Prostate gland (tissue), 2 donors: ENCODE measurements at regions not wholly inside any gene's neighbourhood (a gene's known extent, or its start where the extent isn't known, plus 50 kb on each side); places are given as distances from the start of the nearest gene placed in this dataset.

Experiments used
- DNase-seq: peaks from one replicate; pipeline ENCODE4 v3.0.0-alpha.2; 2019; ENCODE audit warnings: low spot score
- H3K27ac ChIP-seq, 2 donors: fragments of 200-600 bp; sonication (generic); 2 replicates each; pipeline ENCODE4 v1.5.1; 2017 to 2019
- H3K27me3 ChIP-seq: fragments of 200-600 bp; sonication (generic); replicated peaks from 2 replicates; pipeline ENCODE4 v1.5.1; 2019; ENCODE audit not compliant: insufficient read depth
- H3K36me3 ChIP-seq, 2 donors: fragments of 200-600 bp; sonication (generic); 1 replicate in 1 of 2; 2 replicates in 1 of 2; pipeline versions ENCODE4 v1.5.1 to v1.8.1; 2017 to 2019
- H3K4me1 ChIP-seq: fragments of 200-600 bp; sonication (generic); replicated peaks from 2 replicates; pipeline ENCODE4 v1.5.1; 2019
- H3K4me3 ChIP-seq, 2 donors: fragments of 200-600 bp; sonication (generic); 2 replicates each; pipeline ENCODE4 v1.5.1; 2017 to 2019
- H3K9me3 ChIP-seq: fragments of 200-600 bp; sonication (generic); 2 replicates; pipeline ENCODE4 v1.5.1; 2017
- CTCF ChIP-seq, 4 experiments: fragments of 200-600 bp in 2 of 4; fragments of 450-650 bp in 2 of 4; sonication (generic) in 2 of 4; IDR thresholded peaks; 1 replicate in 3 of 4; 2 replicates in 1 of 4; pipeline ENCODE4 v1.5.1; 2016 to 2019; ENCODE audit warnings: antibody characterized with exemption in 4 of 4, mild to moderate bottlenecking in 2 of 4, moderate library complexity in 2 of 4
- POLR2A ChIP-seq: fragments of 450-650 bp; IDR thresholded peaks from one replicate; pipeline ENCODE4 v1.6.1; 2016; ENCODE audit warnings: antibody characterized with exemption, mild to moderate bottlenecking
- POLR2AphosphoS5 ChIP-seq: sonication (generic); formaldehyde crosslinking; IDR thresholded peaks from one replicate; pipeline ENCODE4 v1.6.1; 2017; ENCODE audit warnings: antibody characterized with exemption
- WGBS: methylation state at CpG from one replicate; pipeline ENCODE4 v1.1.5; 2018; 5-methylcytosine and 5-hydroxymethylcytosine counted together
- intact Hi-C: fragments of 100-400 bp; cut with DNase I; formaldehyde crosslinking; loops from one replicate; pipeline ENCODE4 v1.14.2; 2022

GRCh38 chrX:63508668-63509067, 157.5 kb upstream of the SPIN4 start:
- intact Hi-C loops = no loop called here
- H3K9me3 ChIP-seq = no peaks in the 10 kb centered on the region

GRCh38 chrX:63506320-63506719, 155.2 kb upstream of the SPIN4 start:
- Histone ChIP-seq H3K9me3 (no peaks in the 10 kb centered on the region), H3K4me3 (no peak overlapping the region), H3K27me3 (no peaks in the 10 kb centered on the region), H3K36me3 (no peaks in the 10 kb centered on the region), H3K4me1 (no peaks in the 10 kb centered on the region), H3K27ac (no peak overlapping the region)
- no peak for DNase-seq
- intact Hi-C loops = no loop called here
- WGBS = 91% methylated on average over 1 of the region's 1 CpG
- TF ChIP-seq POLR2AphosphoS5 (no peak), CTCF (IDR thresholded peaks at IDR 0.05) (peak in 1 of 4 experiments; percentile 25)

More at GRCh38 chrX:63508668-63509067, 157.5 kb upstream of the SPIN4 start:
- no peak for DNase-seq
- 79% methylated on average over 5 of the region's 5 CpGs for WGBS
- no peaks in the 10 kb centered on the region for H3K27me3 ChIP-seq
- TF ChIP-seq CTCF (IDR thresholded peaks at IDR 0.05) (no peak), POLR2AphosphoS5 (no peak)
- no peak overlapping the region for H3K4me3 ChIP-seq
- H3K4me1 ChIP-seq = no peaks in the 10 kb centered on the region
- H3K27ac ChIP-seq = no peak overlapping the region
- no peaks in the 10 kb centered on the region for H3K36me3 ChIP-seq

- no peak for DNase-seq
- TF ChIP-seq POLR2AphosphoS5 (no peak), POLR2A (no peak), CTCF (IDR thresholded peaks at IDR 0.05) (no peak)
- Histone ChIP-seq H3K27me3 (no peaks in the 10 kb centered on the region), H3K36me3 (no peaks in the 10 kb centered on the region), H3K27ac (no peak overlapping the region), H3K4me3 (no peak overlapping the region), H3K4me1 (no peaks in the 10 kb centered on the region), H3K9me3 (no peaks in the 10 kb centered on the region)
- 25% methylated on average over 1 of the region's 1 CpG for WGBS
- intact Hi-C loops = no loop called here
Measured at GRCh38 chrX:63503541-63503940, 152.4 kb upstream of the SPIN4 start.

GRCh38 chrX:63488546-63489373, 137.6 kb upstream of the SPIN4 start:
- H3K4me3 ChIP-seq = no peak overlapping the region
- H3K4me1 ChIP-seq = no peaks in the 10 kb centered on the region
- no peak overlapping the region for H3K27ac ChIP-seq
- no peaks in the 10 kb centered on the region for H3K36me3 ChIP-seq
- DNase-seq = no peak
- TF ChIP-seq POLR2A = no peak
- no peaks in the 10 kb centered on the region for H3K27me3 ChIP-seq
- intact Hi-C loops = no loop called here
- no peaks in the 10 kb centered on the region for H3K9me3 ChIP-seq
- 90% methylated on average over 3 of the region's 4 CpGs for WGBS

GRCh38 chrX:63475200-63475599, 124.1 kb upstream of the SPIN4 start:
- no peaks in the 10 kb centered on the region for H3K9me3 ChIP-seq
- no peaks in the 10 kb centered on the region for H3K27me3 ChIP-seq
- H3K27ac ChIP-seq = no peak overlapping the region
- TF ChIP-seq POLR2AphosphoS5 (no peak), CTCF (IDR thresholded peaks at IDR 0.05) (no peak), POLR2A (no peak)
- no peak for DNase-seq
- WGBS = 100% methylated on average over 1 of the region's 1 CpG
- no peaks in the 10 kb centered on the region for H3K4me1 ChIP-seq
- H3K36me3 ChIP-seq = no peaks in the 10 kb centered on the region
- intact Hi-C loops = no loop called here
- no peak overlapping the region for H3K4me3 ChIP-seq
